A549 (cell line): ENCODE measurements at regions not wholly inside any gene's neighbourhood (a gene's known extent, or its start where the extent isn't known, plus 50 kb on each side); places are given as distances from the start of the nearest gene placed in this dataset.
A peak's percentile ranks its signal among the peaks of the same experiment; 100 is the strongest.

Source experiments
- MAFK ChIP-seq: fragments of 450-650 bp; IDR thresholded peaks from 2 replicates; pipeline ENCODE4 v1.6.1; 2014; ENCODE audit not compliant: partially characterized antibody
- TF ChIP-seq, protein P1 (sequence below): fragments of >200 bp; sonication (Bioruptor Twin); formaldehyde crosslinking; IDR thresholded peaks from 3 replicates; pipeline ENCODE4 v1.5.1; 2016
- TF ChIP-seq, protein P2 (sequence below): IDR thresholded peaks from 2 replicates; pipeline ENCODE4 v1.6.1; 2012
- TF ChIP-seq, protein P3 (sequence below): IDR thresholded peaks from 2 replicates; pipeline ENCODE4 v1.6.1; 2012; ENCODE audit warnings: low read depth, borderline replicate concordance

DNA sequence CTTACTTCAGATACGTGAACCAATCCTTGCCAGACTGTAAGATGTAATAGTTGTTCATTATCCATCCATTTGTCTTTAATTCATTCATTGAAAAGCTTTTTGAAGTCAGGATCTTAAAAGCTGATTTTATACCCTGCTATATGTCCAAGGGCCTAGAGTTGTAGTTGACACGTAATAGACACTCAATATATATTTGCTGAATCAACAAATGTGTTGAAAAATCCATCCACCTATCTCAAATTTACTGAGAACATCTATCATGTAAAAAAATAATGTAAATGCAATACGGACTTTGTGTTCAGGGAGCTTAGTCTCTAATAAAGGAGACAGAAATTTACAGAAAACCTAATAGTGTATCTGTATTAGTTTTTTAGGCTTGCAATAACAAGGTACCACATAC is 521.0 kb downstream of the METTL15 start:
- TF ChIP-seq, protein P1, sequence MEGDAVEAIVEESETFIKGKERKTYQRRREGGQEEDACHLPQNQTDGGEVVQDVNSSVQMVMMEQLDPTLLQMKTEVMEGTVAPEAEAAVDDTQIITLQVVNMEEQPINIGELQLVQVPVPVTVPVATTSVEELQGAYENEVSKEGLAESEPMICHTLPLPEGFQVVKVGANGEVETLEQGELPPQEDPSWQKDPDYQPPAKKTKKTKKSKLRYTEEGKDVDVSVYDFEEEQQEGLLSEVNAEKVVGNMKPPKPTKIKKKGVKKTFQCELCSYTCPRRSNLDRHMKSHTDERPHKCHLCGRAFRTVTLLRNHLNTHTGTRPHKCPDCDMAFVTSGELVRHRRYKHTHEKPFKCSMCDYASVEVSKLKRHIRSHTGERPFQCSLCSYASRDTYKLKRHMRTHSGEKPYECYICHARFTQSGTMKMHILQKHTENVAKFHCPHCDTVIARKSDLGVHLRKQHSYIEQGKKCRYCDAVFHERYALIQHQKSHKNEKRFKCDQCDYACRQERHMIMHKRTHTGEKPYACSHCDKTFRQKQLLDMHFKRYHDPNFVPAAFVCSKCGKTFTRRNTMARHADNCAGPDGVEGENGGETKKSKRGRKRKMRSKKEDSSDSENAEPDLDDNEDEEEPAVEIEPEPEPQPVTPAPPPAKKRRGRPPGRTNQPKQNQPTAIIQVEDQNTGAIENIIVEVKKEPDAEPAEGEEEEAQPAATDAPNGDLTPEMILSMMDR = no peak
- TF ChIP-seq, protein P2, sequence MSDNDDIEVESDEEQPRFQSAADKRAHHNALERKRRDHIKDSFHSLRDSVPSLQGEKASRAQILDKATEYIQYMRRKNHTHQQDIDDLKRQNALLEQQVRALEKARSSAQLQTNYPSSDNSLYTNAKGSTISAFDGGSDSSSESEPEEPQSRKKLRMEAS = no peak
- TF ChIP-seq MAFK = peak; percentile 87
- TF ChIP-seq, protein P3, sequence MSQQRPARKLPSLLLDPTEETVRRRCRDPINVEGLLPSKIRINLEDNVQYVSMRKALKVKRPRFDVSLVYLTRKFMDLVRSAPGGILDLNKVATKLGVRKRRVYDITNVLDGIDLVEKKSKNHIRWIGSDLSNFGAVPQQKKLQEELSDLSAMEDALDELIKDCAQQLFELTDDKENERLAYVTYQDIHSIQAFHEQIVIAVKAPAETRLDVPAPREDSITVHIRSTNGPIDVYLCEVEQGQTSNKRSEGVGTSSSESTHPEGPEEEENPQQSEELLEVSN = no peak
